GM12878 (cell line): ENCODE measurements at regions not wholly inside any gene's neighbourhood (a gene's known extent, or its start where the extent isn't known, plus 50 kb on each side); places are given as distances from the start of the nearest gene placed in this dataset.

Experiments used
- CHD4 ChIP-seq: fragments of 200-600 bp; sonication (generic); IDR thresholded peaks from 2 replicates; pipeline ENCODE4 v1.6.1; 2016; ENCODE audit warnings: mild to moderate bottlenecking
- EGR1 ChIP-seq, 2 experiments: IDR thresholded peaks; 1 replicate in 1 of 2; 2 replicates in 1 of 2; pipeline ENCODE4 v1.6.1; 2011 to 2012; ENCODE audit warnings: low read depth in 2 of 2, low read length in 2 of 2, borderline replicate concordance in 1 of 2, mild to moderate bottlenecking in 1 of 2, moderate library complexity in 1 of 2
- EP300 ChIP-seq, 2 experiments: fragments of 150-350 bp in 1 of 2; IDR thresholded peaks; 2 replicates each; pipeline ENCODE4 v1.6.1; 2011 to 2012; ENCODE audit warnings: low read depth in 2 of 2, low read length in 2 of 2, borderline replicate concordance in 1 of 2, improper control_type of control experiment in 1 of 2, inconsistent platforms in 1 of 2; ENCODE audit not compliant: control insufficient read depth in 1 of 2
- NR2C2 ChIP-seq: IDR thresholded peaks from 2 replicates; pipeline ENCODE4 v1.6.1; 2011; ENCODE audit warnings: borderline replicate concordance, low read depth; ENCODE audit not compliant: control insufficient read depth, insufficient read length
- NRF1 ChIP-seq: conservative IDR thresholded peaks from 2 replicates; pipeline ENCODE4 v1.6.1; 2011; ENCODE audit warnings: mild to moderate bottlenecking, low read depth, low read length, improper control_type of control experiment
- PAX5 ChIP-seq: IDR thresholded peaks from 2 replicates; pipeline ENCODE4 v1.6.1; 2011; ENCODE audit warnings: low read depth, low read length, borderline replicate concordance
- SMC3 ChIP-seq: IDR thresholded peaks from 2 replicates; pipeline ENCODE4 v1.6.1; 2011; ENCODE audit warnings: low read length, improper control_type of control experiment, borderline replicate concordance
- SRF ChIP-seq, 2 experiments: IDR thresholded peaks; 2 replicates each; pipeline ENCODE4 v1.6.1; 2011; ENCODE audit warnings: low read depth in 2 of 2, low read length in 2 of 2, mild to moderate bottlenecking in 1 of 2, moderate library complexity in 1 of 2
- TF ChIP-seq, protein P1 (sequence below), 3 experiments: IDR thresholded peaks in 2 of 3; conservative IDR thresholded peaks in 1 of 3; 2 replicates each; pipeline ENCODE4 v1.5.1; 2011; ENCODE audit warnings: low read depth in 3 of 3, low read length in 3 of 3, mild to moderate bottlenecking in 3 of 3, control low read depth in 2 of 3, moderate library complexity in 2 of 3, inconsistent platforms in 1 of 3, mixed read lengths in 1 of 3; ENCODE audit not compliant: control insufficient read depth in 2 of 3, insufficient read depth in 1 of 3; ENCODE audit errors: extremely low read depth in 1 of 3
- TF ChIP-seq, protein P2 (sequence below): IDR thresholded peaks from 2 replicates; pipeline ENCODE4 v1.6.1; 2012; ENCODE audit warnings: mild to moderate bottlenecking, low read depth, low read length

DNA sequence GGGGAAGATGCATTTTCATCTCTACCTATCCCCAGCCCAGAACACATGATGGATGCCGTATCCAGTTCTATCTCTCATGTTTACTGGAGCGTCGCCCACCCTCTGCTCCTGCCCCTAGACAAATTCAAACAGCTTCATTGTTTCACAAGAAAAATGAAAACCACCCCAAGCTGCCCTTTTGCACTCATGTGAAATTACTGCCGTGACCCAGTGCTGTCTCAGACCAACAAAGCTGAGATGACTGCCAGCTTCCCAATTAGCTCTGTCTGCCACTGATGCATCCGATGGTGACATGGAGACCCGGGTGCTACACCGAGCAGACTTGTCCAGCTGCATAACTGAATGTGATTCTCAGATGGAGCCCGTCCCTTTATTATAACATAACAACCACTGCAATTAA, 67.7 kb downstream of the FOXI2 start:
- TF ChIP-seq SRF (IDR thresholded peaks at IDR 0.05; ENCODE audit: low read depth in 2 of 2, low read length in 2 of 2) (no peak), SMC3 (no peak), NRF1 (no peak), PAX5 (no peak), NR2C2 (no peak), CHD4 (no peak), EGR1 (IDR thresholded peaks at IDR 0.05; ENCODE audit: borderline replicate concordance in 1 of 2, low read depth in 2 of 2, low read length in 2 of 2) (no peak), EP300 (IDR thresholded peaks at IDR 0.05; ENCODE audit: borderline replicate concordance in 1 of 2, control insufficient read depth in 1 of 2, low read depth in 2 of 2, low read length in 2 of 2) (no peak)
- TF ChIP-seq, protein P1, sequence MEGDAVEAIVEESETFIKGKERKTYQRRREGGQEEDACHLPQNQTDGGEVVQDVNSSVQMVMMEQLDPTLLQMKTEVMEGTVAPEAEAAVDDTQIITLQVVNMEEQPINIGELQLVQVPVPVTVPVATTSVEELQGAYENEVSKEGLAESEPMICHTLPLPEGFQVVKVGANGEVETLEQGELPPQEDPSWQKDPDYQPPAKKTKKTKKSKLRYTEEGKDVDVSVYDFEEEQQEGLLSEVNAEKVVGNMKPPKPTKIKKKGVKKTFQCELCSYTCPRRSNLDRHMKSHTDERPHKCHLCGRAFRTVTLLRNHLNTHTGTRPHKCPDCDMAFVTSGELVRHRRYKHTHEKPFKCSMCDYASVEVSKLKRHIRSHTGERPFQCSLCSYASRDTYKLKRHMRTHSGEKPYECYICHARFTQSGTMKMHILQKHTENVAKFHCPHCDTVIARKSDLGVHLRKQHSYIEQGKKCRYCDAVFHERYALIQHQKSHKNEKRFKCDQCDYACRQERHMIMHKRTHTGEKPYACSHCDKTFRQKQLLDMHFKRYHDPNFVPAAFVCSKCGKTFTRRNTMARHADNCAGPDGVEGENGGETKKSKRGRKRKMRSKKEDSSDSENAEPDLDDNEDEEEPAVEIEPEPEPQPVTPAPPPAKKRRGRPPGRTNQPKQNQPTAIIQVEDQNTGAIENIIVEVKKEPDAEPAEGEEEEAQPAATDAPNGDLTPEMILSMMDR (IDR thresholded peaks at IDR 0.05 in 2 of 3, conservative IDR thresholded peaks at IDR 0.05 in 1 of 3; ENCODE audit: control insufficient read depth in 2 of 3, extremely low read depth in 1 of 3, insufficient read depth in 1 of 3, low read depth in 3 of 3, low read length in 3 of 3): no peak
- TF ChIP-seq, protein P2, sequence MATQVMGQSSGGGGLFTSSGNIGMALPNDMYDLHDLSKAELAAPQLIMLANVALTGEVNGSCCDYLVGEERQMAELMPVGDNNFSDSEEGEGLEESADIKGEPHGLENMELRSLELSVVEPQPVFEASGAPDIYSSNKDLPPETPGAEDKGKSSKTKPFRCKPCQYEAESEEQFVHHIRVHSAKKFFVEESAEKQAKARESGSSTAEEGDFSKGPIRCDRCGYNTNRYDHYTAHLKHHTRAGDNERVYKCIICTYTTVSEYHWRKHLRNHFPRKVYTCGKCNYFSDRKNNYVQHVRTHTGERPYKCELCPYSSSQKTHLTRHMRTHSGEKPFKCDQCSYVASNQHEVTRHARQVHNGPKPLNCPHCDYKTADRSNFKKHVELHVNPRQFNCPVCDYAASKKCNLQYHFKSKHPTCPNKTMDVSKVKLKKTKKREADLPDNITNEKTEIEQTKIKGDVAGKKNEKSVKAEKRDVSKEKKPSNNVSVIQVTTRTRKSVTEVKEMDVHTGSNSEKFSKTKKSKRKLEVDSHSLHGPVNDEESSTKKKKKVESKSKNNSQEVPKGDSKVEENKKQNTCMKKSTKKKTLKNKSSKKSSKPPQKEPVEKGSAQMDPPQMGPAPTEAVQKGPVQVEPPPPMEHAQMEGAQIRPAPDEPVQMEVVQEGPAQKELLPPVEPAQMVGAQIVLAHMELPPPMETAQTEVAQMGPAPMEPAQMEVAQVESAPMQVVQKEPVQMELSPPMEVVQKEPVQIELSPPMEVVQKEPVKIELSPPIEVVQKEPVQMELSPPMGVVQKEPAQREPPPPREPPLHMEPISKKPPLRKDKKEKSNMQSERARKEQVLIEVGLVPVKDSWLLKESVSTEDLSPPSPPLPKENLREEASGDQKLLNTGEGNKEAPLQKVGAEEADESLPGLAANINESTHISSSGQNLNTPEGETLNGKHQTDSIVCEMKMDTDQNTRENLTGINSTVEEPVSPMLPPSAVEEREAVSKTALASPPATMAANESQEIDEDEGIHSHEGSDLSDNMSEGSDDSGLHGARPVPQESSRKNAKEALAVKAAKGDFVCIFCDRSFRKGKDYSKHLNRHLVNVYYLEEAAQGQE: no peak
